GM21515 (cell line): ENCODE measurements at regions not wholly inside any gene's neighbourhood (a gene's known extent, or its start where the extent isn't known, plus 50 kb on each side); places are given as distances from the start of the nearest gene placed in this dataset.

Experiments
- ATAC-seq: cut with Tn5 transposase; IDR thresholded peaks from one replicate; pipeline ENCODE4 v1.9.1; 2021; ENCODE audit not compliant: unreplicated experiment

GRCh38 chr4:153034681-153035080, 98.6 kb downstream of the FHDC1 start:
- ATAC-seq: no peak

- no peak for ATAC-seq
Observed at GRCh38 chr4:153036931-153037482, 100.9 kb downstream of the FHDC1 start.

GRCh38 chr4:153038623-153039311, 102.6 kb downstream of the FHDC1 start:
- ATAC-seq: no peak

GRCh38 chr4:153039542-153040185, 103.5 kb downstream of the FHDC1 start:
- no peak for ATAC-seq

- no peak for ATAC-seq
Observed at GRCh38 chr4:153040677-153041076, 104.6 kb downstream of the FHDC1 start.

GRCh38 chr4:153044036-153044435, 107.9 kb downstream of the FHDC1 start:
- no peak for ATAC-seq

GRCh38 chr4:153045111-153045982, 109.2 kb downstream of the FHDC1 start:
- ATAC-seq: no peak

GRCh38 chr4:153058671-153059060, 122.5 kb downstream of the FHDC1 start:
- ATAC-seq: no peak

GRCh38 chr4:153060196-153060595, 124.1 kb downstream of the FHDC1 start:
- ATAC-seq: no peak

GRCh38 chr4:153061971-153062370, 125.8 kb downstream of the FHDC1 start:
- no peak for ATAC-seq

GRCh38 chr4:153062652-153063168, 126.6 kb downstream of the FHDC1 start:
- ATAC-seq: no peak

GRCh38 chr4:153063490-153063889, 127.4 kb downstream of the FHDC1 start:
- ATAC-seq: no peak

GRCh38 chr4:153064571-153064970, 128.4 kb downstream of the FHDC1 start:
- ATAC-seq: no peak

- ATAC-seq: no peak
Observed at GRCh38 chr4:153065276-153065675, 129.2 kb downstream of the FHDC1 start.

- ATAC-seq: no peak
Observed at GRCh38 chr4:153067376-153067775, 131.3 kb downstream of the FHDC1 start.

- no peak for ATAC-seq
Observed at GRCh38 chr4:153068751-153069150, 132.6 kb downstream of the FHDC1 start.

- ATAC-seq: no peak
Observed at GRCh38 chr4:153071958-153072598, 132.2 kb upstream of the TRIM2 start.

GRCh38 chr4:153072661-153073060, 131.6 kb upstream of the TRIM2 start:
- no peak for ATAC-seq

- ATAC-seq: no peak
Observed at GRCh38 chr4:153074486-153074885, 129.8 kb upstream of the TRIM2 start.

GRCh38 chr4:153074936-153075630, 129.2 kb upstream of the TRIM2 start:
- no peak for ATAC-seq
